IMR-90 (cell line): ENCODE measurements at regions not wholly inside any gene's neighbourhood (a gene's known extent, or its start where the extent isn't known, plus 50 kb on each side); places are given as distances from the start of the nearest gene placed in this dataset.

ENCODE experiments used
- ATAC-seq: fragments of 200-7000 bp; cut with Tn5 transposase; 2 replicates; pipeline ENCODE4 v1.9.1; 2020; ENCODE audit warnings: low read depth, mild to moderate bottlenecking, moderate library complexity
- BruUV-seq: library from RNA; stranded (reverse); fragments of 400-500 nt; replicated peaks from 2 replicates; lab custom pipeline; 2021; lab: Mats Ljungman, UMichigan
- CTCF ChIA-PET: fragments of 300-600 bp; formaldehyde crosslinking; extraction: SDS; loops from one replicate; lab custom pipeline; 2021; ENCODE audit warnings: antibody characterized with exemption; lab: Yijun Ruan, JAX
- POLR2A ChIA-PET: fragments of 300-600 bp; sonication (Branson Sonifier 250); formaldehyde crosslinking; loops from one replicate; lab custom pipeline; 2022; ENCODE audit warnings: antibody characterized with exemption; ENCODE audit not compliant: unreplicated experiment; lab: Charles Lee
- DNase-seq: peaks from one replicate; pipeline ENCODE4 v3.0.0; 2013
- H2AFZ ChIP-seq: replicated peaks from 2 replicates; pipeline ENCODE3; 2013; ENCODE audit warnings: low read length, mild to moderate bottlenecking; ENCODE audit not compliant: poor library complexity
- H2AK5ac ChIP-seq: 2 replicates; pipeline ENCODE4 v1.6.1; 2013; ENCODE audit warnings: low read depth, low read length, inconsistent platforms
- H2AK9ac ChIP-seq: replicated peaks from 2 replicates; pipeline ENCODE3; 2013; ENCODE audit warnings: mild to moderate bottlenecking, low read depth, low read length, moderate library complexity; ENCODE audit not compliant: poor library complexity
- H2BK120ac ChIP-seq: 2 replicates; pipeline ENCODE4 v1.6.1; 2013; ENCODE audit warnings: low read depth, low read length, inconsistent platforms
- H2BK15ac ChIP-seq: 3 replicates; pipeline ENCODE4 v1.6.1; 2013; ENCODE audit warnings: low read depth, low read length, inconsistent platforms
- H2BK20ac ChIP-seq: 2 replicates; pipeline ENCODE4 v1.6.1; 2013; ENCODE audit warnings: low read depth, mild to moderate bottlenecking, inconsistent platforms, low read length, moderate library complexity
- H2BK5ac ChIP-seq: 2 replicates; pipeline ENCODE4 v1.6.1; 2013; ENCODE audit warnings: mild to moderate bottlenecking, low read depth, low read length, inconsistent platforms; ENCODE audit not compliant: poor library complexity, severe bottlenecking
- H3K14ac ChIP-seq: replicated peaks from 2 replicates; pipeline ENCODE4 v1.6.1; 2013; ENCODE audit warnings: low read depth, low read length, inconsistent platforms
- H3K18ac ChIP-seq: 2 replicates; pipeline ENCODE4 v1.6.1; 2013; ENCODE audit warnings: low read depth, low read length, control low read depth
- H3K23ac ChIP-seq: 2 replicates; pipeline ENCODE4 v1.6.1; 2013; ENCODE audit warnings: low read depth, low read length, inconsistent platforms
- H3K27ac ChIP-seq: 2 replicates; pipeline ENCODE4 v1.5.1; 2013; ENCODE audit warnings: mild to moderate bottlenecking, control low read depth, low read length; ENCODE audit not compliant: insufficient read depth
- H3K27me3 ChIP-seq: 2 replicates; pipeline ENCODE4 v1.6.1; 2013; ENCODE audit warnings: low read length; ENCODE audit not compliant: control insufficient read depth, insufficient read depth
- H3K36me3 ChIP-seq: 2 replicates; pipeline ENCODE4 v1.6.1; 2013; ENCODE audit warnings: low read length, mixed read lengths; ENCODE audit not compliant: control insufficient read depth, insufficient read depth
- H3K4ac ChIP-seq: 2 replicates; pipeline ENCODE4 v1.6.1; 2013; ENCODE audit warnings: low read depth, low read length, inconsistent platforms
- H3K4me1 ChIP-seq: 2 replicates; pipeline ENCODE4 v1.6.1; 2013; ENCODE audit warnings: low read length, mixed read lengths; ENCODE audit not compliant: control insufficient read depth, insufficient read depth
- H3K4me2 ChIP-seq: 2 replicates; pipeline ENCODE4 v1.6.1; 2013; ENCODE audit warnings: low read depth, mild to moderate bottlenecking, control low read depth, low read length, moderate library complexity
- H3K4me3 ChIP-seq: 2 replicates; pipeline ENCODE4 v1.5.1; 2013; ENCODE audit warnings: low read depth, mild to moderate bottlenecking, control low read depth, low read length, moderate library complexity; ENCODE audit not compliant: insufficient read depth
- H3K56ac ChIP-seq: 2 replicates; pipeline ENCODE4 v1.6.1; 2013; ENCODE audit warnings: low read length, inconsistent platforms; ENCODE audit not compliant: insufficient read depth; ENCODE audit errors: extremely low read depth
- H3K79me1 ChIP-seq, 2 experiments: 2 replicates each; pipeline ENCODE4 v1.6.1; 2013; ENCODE audit warnings: low read length in 2 of 2, inconsistent platforms in 1 of 2, low read depth in 1 of 2
- H3K9ac ChIP-seq: 2 replicates; pipeline ENCODE4 v1.6.1; 2013; ENCODE audit warnings: low read depth, low read length, control low read depth
- H3K9me1 ChIP-seq: 2 replicates; pipeline ENCODE4 v1.6.1; 2013; ENCODE audit warnings: low read length, inconsistent platforms; ENCODE audit not compliant: insufficient read depth
- H3K9me3 ChIP-seq: 2 replicates; pipeline ENCODE4 v1.6.1; 2013; ENCODE audit warnings: low read length; ENCODE audit not compliant: control insufficient read depth, insufficient read depth
- H4K20me1 ChIP-seq: 2 replicates; pipeline ENCODE4 v1.6.1; 2013; ENCODE audit warnings: low read length, inconsistent platforms; ENCODE audit not compliant: insufficient read depth
- H4K5ac ChIP-seq: 2 replicates; pipeline ENCODE4 v1.6.1; 2013; ENCODE audit warnings: mild to moderate bottlenecking, low read depth, low read length, control low read depth
- H4K8ac ChIP-seq, 2 experiments: 2 replicates each; pipeline ENCODE4 v1.6.1; 2013; ENCODE audit warnings: low read depth in 2 of 2, low read length in 2 of 2, control low read depth in 1 of 2, inconsistent platforms in 1 of 2
- H4K91ac ChIP-seq: 2 replicates; pipeline ENCODE4 v1.6.1; 2013; ENCODE audit warnings: low read depth, low read length, inconsistent platforms; ENCODE audit not compliant: insufficient read depth
- BHLHE40 ChIP-seq: fragments of 150-350 bp; IDR thresholded peaks from 2 replicates; pipeline ENCODE4 v1.6.1; 2016; ENCODE audit warnings: mild to moderate bottlenecking, low read depth, low read length
- CHD1 ChIP-seq: IDR thresholded peaks from 2 replicates; pipeline ENCODE4 v1.6.1; 2012; ENCODE audit warnings: low read depth, low read length, improper control_type of control experiment
- CTCF ChIP-seq: conservative IDR thresholded peaks from 2 replicates; pipeline ENCODE4 v1.5.1; 2012; ENCODE audit warnings: mild to moderate bottlenecking, low read depth, low read length, improper control_type of control experiment
- ELK1 ChIP-seq: fragments of 150-350 bp; IDR thresholded peaks from 2 replicates; pipeline ENCODE4 v1.6.1; 2016; ENCODE audit warnings: low read depth, mild to moderate bottlenecking, low read length, moderate library complexity, borderline replicate concordance
- FOS ChIP-seq: fragments of 150-350 bp; IDR thresholded peaks from 2 replicates; pipeline ENCODE4 v1.6.1; 2016; ENCODE audit warnings: low read depth, low read length
- RCOR1 ChIP-seq: IDR thresholded peaks from 2 replicates; pipeline ENCODE4 v1.6.1; 2012; ENCODE audit warnings: mild to moderate bottlenecking, low read length, improper control_type of control experiment; ENCODE audit not compliant: insufficient replicate concordance
- RFX5 ChIP-seq: IDR thresholded peaks from 2 replicates; pipeline ENCODE4 v1.8.0; 2012; ENCODE audit warnings: low read depth, mild to moderate bottlenecking, low read length, moderate library complexity
- SMC3 ChIP-seq: fragments of 150-350 bp; IDR thresholded peaks from 2 replicates; pipeline ENCODE4 v1.6.1; 2016; ENCODE audit warnings: low read depth, mild to moderate bottlenecking, antibody characterized with exemption, low read length, moderate library complexity
- WGBS, 2 experiments: methylation state at CpG; one replicate each; pipeline versions ENCODE4 v1.1.5 to v1.1.7; 2013; ENCODE audit warnings: missing lambda C conversion rate in 2 of 2; ENCODE audit not compliant: insufficient read length in 1 of 2; ENCODE audit errors: extremely low coverage in 2 of 2; 5-methylcytosine and 5-hydroxymethylcytosine counted together
- dilution Hi-C: fragments of 300-500 bp; cut with HindIII; formaldehyde crosslinking; loops from one replicate; pipeline ENCODE4 v1.14.3; 2018; ENCODE audit warnings: low sequenced_read_pairs; ENCODE audit not compliant: unreplicated experiment
- in situ Hi-C: fragments of 300-500 bp; cut with MboI; formaldehyde crosslinking; loops from 3 replicates; pipeline ENCODE4 v1.14.3; 2019; ENCODE audit warnings: low sequenced_read_pairs, inconsistent platforms, mixed read lengths
- intact Hi-C: fragments of 100-400 bp; cut with micrococcal nuclease; formaldehyde crosslinking; loops from 2 replicates; pipeline ENCODE4 v1.10.0; 2022

GRCh38 chr11:13896175-13896980 is 66.1 kb upstream of the SPON1 start:
- BruUV-seq, result no TSS peak
- no peaks in the 10 kb centered on the region for H3K36me3 ChIP-seq
- DNase-seq (no peak), ATAC-seq (no peak)
- no peak overlapping the region for H2BK5ac ChIP-seq
- H2BK15ac ChIP-seq, result no peak overlapping the region
- H3K4ac ChIP-seq, result no peak overlapping the region
- no peak overlapping the region for H2BK120ac ChIP-seq
- TF ChIP-seq CHD1 (no peak), ELK1 (no peak), SMC3 (no peak), CTCF (no peak), FOS (no peak), RFX5 (no peak), BHLHE40 (no peak), RCOR1 (no peak)
- no peak overlapping the region for H3K14ac ChIP-seq
- intact Hi-C loops (no loop called here), dilution Hi-C loops (no loop called here), in situ Hi-C loops (no loop called here)
- H3K27me3 ChIP-seq, result 0 out of 2 replicates have a peak, but pooled peaks cover 1% of the 10 kb centered on the region
- H3K9me3 ChIP-seq, result no peaks in the 10 kb centered on the region
- no peak overlapping the region for H2AFZ ChIP-seq
- H3K9me1 ChIP-seq, result no peaks in the 10 kb centered on the region
- H3K4me1 ChIP-seq, result no peaks in the 10 kb centered on the region
- WGBS, 2 experiments, result 0% methylated on average over 1 of the region's 6 CpGs; no CpG with 5 or more reads in 1 of the 2 experiments
- H4K20me1 ChIP-seq, result no peaks in the 10 kb centered on the region
- no peak overlapping the region for H4K5ac ChIP-seq
- no peak overlapping the region for H3K18ac ChIP-seq
- no peak overlapping the region for H4K8ac ChIP-seq
- no peak overlapping the region for H3K23ac ChIP-seq
- no peak overlapping the region for H3K9ac ChIP-seq
- POLR2A ChIA-PET, result no interaction called here
- no peak overlapping the region for H3K27ac ChIP-seq
- H2AK5ac ChIP-seq, result no peak overlapping the region
- no peak overlapping the region for H2BK20ac ChIP-seq
- H4K91ac ChIP-seq, result no peak overlapping the region
- H3K79me1 ChIP-seq, result no peaks in the 10 kb centered on the region
- no peak overlapping the region for H2AK9ac ChIP-seq
- no peak overlapping the region for H3K4me2 ChIP-seq
- H3K56ac ChIP-seq, result no peak overlapping the region
- H3K4me3 ChIP-seq, result no peak overlapping the region
- CTCF ChIA-PET, result no interaction called here
